GM19193 (cell line): ENCODE measurements at regions not wholly inside any gene's neighbourhood (a gene's known extent, or its start where the extent isn't known, plus 50 kb on each side); places are given as distances from the start of the nearest gene placed in this dataset.

Experiments used
- POLR2A ChIP-seq: IDR thresholded peaks from 4 replicates; pipeline ENCODE4 v1.6.1; 2011; ENCODE audit not compliant: insufficient read depth, insufficient read length; ENCODE audit errors: extremely low read depth

GRCh38 chr17:77887110-77887463, 71.4 kb upstream of the TNRC6C start:
- TF ChIP-seq POLR2A = no peak

DNA sequence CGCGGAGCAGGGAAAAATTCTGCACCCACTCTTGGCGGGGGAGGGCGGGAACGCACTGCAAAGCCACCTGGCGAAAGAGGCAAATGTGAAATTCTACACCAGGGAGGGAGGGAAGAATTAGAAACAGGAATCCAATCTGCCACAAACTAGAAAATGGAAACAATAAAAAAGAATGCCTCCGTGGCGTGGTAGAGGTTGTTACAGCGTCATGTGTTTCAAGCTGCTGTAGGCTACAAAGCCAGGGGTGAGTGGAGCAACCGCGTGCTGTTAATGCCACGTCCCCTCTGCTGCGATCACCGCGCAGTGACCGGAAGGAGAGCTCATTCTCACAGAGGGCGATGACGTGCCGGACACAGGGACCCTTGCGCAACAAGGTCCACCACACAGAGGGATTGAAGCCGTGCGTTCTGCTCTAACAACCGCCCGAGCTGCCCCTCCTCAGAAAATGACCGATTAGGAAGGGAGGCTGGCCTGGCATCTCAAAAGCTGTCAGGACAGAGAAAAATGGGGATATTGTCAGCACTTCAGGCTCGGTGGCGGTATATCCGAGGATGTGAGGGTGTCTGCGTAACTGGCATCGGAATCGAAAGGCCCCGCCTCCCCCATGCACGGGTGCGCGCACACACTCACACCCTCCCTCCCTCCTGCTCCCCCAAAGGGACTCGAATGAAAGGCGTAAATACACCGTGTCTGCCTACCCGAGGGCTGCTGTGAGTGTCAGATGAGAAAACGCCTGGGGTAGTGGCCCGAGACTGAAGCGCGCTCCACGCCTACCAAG, 70.8 kb upstream of the TNRC6C start:
- no peak for TF ChIP-seq POLR2A

GRCh38 chr17:77888242-77889134, 70.0 kb upstream of the TNRC6C start:
- TF ChIP-seq POLR2A = no peak

GRCh38 chr17:77889135-77889505, 69.4 kb upstream of the TNRC6C start:
- no peak for TF ChIP-seq POLR2A

GRCh38 chr17:77889866-77890760, 68.4 kb upstream of the TNRC6C start:
- no peak for TF ChIP-seq POLR2A

DNA sequence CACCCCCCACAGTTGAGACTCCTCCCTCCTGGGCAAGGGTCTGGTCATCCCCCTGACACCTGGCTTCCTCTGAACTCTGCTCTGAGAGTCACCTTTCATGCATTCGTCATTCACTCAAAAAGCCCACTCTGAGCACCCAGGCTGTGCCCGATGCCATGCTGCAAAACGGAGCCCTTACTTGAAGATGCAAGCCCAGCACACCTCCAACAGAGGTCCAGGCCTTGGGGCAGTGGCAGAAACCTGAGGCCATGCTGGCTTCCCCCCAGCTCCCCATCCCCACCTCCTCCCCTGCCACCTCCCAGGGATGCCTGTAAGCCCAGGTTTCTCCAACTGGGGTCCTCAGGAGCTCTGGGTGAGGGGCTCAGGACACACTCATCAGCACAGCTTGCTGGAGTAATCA, 67.7 kb upstream of the TNRC6C start:
- TF ChIP-seq POLR2A = no peak

- no peak for TF ChIP-seq POLR2A
Measured at GRCh38 chr17:77891602-77892001, 66.9 kb upstream of the TNRC6C start.

- no peak for TF ChIP-seq POLR2A
Measured at GRCh38 chr17:77892031-77892430, 66.5 kb upstream of the TNRC6C start.

DNA sequence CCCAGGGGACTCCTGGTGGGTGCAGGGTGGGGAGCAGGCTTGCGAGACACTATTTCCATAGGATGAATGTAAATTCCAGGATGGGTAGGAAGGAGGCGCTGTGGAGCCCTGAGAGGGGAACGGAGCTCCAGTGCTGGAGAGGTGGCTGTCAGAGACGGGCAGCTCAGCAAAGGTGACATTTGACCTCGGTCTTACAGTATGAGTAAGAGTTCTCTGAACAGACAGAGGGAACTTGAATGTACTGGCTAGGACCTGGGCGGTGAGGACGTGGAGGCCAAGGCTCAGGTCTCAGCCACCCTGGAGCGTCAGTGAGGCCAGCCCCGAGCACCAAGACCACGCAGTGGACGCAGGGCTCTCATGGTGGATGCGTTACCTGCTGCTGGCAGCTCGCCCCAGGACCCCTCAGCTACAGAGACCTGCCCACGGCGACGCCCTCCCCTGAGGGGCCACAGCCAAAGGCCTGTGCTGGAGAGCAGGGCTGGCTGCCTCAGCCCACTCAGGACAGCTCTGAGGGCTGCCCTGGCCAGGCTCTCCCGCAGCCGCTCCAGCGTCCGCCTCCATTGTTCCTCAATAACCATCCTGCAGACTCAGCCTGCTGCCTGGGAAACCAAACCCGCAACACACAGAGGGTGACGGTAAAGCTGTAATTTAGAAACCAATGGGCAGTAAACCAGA, 65.9 kb upstream of the TNRC6C start:
- no peak for TF ChIP-seq POLR2A

- TF ChIP-seq POLR2A = no peak
Measured at GRCh38 chr17:77893144-77894044, 65.1 kb upstream of the TNRC6C start.

DNA sequence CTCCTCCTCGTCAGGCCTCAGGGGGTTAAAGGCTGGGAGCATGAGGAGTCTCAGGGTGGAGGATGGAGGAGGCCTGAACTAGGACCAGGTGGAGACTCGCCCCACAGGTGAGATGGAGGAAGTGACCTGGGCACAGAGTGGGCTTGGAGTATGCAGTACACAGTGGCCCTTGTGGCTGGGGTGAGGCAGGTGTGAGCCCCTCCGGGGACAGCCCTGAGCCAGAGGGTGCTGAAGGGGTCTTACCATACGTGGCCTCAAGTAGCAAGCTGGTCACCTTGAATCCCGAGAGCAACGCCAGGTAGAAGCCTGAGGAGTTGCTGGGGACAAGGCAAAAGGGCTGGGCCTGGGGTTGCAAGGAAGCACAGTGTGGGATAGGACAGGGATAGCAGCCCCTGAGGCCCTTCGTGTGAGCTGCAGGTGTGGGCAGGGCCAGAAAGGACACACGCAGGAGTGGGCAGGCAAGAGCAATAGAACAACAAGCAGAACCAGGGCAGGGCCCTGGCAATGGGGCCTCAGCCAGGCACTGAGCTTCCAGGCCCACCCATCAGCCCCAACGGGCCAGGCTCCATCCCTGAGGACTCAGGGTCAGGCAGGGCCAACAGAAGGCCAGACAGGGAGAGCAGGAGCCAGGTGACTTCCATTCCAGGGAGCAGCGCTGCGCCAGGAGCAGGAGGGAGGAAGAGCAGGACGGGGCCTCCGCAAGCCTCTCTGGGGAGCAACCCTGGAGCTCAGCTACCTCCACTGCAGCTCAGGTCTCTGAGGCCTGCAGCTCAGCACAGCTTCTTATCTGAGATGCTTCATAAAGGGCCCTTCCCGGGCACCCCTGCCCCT, 64.2 kb upstream of the TNRC6C start:
- TF ChIP-seq POLR2A = no peak

DNA sequence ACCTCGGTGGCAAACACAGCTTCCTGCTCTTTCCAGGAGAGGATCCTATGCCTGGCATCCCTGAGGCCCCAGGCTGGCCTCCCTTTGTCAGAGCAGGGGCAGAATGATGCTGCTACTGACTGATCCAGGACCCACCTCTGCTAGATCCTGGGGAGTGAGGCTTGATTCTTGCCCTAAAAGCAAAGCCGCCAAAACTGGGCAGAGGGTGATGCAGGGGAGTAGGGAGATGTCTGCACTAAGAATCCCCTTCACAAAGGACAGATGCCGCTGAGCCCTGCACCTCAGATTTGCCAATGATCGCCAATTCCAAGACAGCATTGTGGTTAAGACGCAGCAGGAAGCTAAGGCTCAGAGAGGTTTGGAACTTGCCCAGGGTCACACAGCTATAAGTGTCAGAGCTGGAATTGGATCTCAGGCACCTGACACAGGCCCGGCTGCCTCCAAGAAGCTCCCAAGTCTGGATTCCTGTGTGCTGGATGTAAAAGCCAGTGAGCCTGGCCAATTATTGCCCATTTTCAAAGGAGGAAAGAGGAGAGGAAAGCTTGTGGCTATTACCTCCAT, 60.7 kb upstream of the TNRC6C start:
- TF ChIP-seq POLR2A = no peak
